GM12875 (cell line): ENCODE measurements at regions not wholly inside any gene's neighbourhood (a gene's known extent, or its start where the extent isn't known, plus 50 kb on each side); places are given as distances from the start of the nearest gene placed in this dataset.

Experiments used
- H3K4me3 ChIP-seq: one replicate; pipeline ENCODE4 v1.5.1; 2011; ENCODE audit warnings: low read depth, low read length, control low read depth
- CTCF ChIP-seq: IDR thresholded peaks from 2 replicates; pipeline ENCODE4 v1.5.1; 2011; ENCODE audit warnings: low read depth, mild to moderate bottlenecking, control low read depth, inconsistent platforms, low read length, moderate library complexity, borderline replicate concordance; ENCODE audit not compliant: insufficient read depth

GRCh38 chr3:164539215-164539614 is 539.1 kb downstream of the SI start:
- TF ChIP-seq CTCF, result no peak
- H3K4me3 ChIP-seq, result no peak overlapping the region

GRCh38 chr3:164537485-164537884 is 540.8 kb downstream of the SI start:
- no peak for TF ChIP-seq CTCF
- no peak overlapping the region for H3K4me3 ChIP-seq

- no peak for TF ChIP-seq CTCF
- no peak overlapping the region for H3K4me3 ChIP-seq
Observed at GRCh38 chr3:164533275-164533674, 545.0 kb downstream of the SI start.

DNA sequence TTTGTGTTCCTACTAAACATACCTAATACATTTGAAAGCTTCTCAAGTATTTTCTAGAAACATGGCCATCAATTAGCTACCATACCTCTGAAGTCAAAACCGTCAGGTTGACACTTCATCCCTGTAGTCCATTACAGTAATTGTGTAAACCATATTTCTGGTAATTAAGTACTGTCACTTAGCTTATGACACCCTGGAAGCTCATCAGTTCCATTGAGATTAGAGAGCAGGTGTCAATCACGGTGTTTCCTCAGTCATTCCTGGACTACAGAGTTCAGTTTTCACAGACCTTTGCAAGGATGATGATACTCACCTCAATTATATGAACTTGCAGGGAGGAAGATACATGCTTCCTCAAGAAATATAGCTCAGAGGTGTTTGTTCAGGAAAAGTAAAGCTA is 552.0 kb downstream of the SI start:
- no peak overlapping the region for H3K4me3 ChIP-seq
- TF ChIP-seq CTCF, result no peak

GRCh38 chr3:164524201-164524600 is 554.1 kb downstream of the SI start:
- TF ChIP-seq CTCF, result no peak
- no peak overlapping the region for H3K4me3 ChIP-seq

GRCh38 chr3:164522073-164522763 is 556.1 kb downstream of the SI start:
- no peak overlapping the region for H3K4me3 ChIP-seq
- TF ChIP-seq CTCF, result no peak

DNA sequence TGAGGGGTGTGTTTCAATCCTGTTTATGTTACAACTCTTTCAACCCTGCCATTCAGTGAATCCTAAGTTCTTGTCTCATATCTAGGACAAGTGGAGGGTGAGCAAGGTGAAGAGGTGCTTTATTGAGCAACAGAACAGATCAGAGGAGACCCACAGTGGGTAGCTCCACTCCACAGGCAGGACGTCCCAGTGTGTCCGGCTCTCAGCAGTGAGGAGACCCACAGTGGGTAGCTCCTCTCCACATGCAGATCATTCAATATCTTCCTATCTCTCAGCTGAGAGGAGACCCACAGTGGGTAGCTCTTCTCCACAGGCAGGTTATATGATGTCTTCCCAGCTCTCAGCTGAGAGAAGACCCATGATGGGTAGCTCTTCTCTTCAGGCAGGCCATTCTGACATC is 556.7 kb downstream of the SI start:
- TF ChIP-seq CTCF, result no peak
- no peak overlapping the region for H3K4me3 ChIP-seq
